Left ventricle myocardium superior (tissue), 1 donor: ENCODE measurements at regions not wholly inside any gene's neighbourhood (a gene's known extent, or its start where the extent isn't known, plus 50 kb on each side); places are given as distances from the start of the nearest gene placed in this dataset.

ENCODE experiments used
- ATAC-seq: fragments of 200-7000 bp; cut with Tn5 transposase; one replicate; pipeline ENCODE4 v1.9.1; 2020; ENCODE audit warnings: mild to moderate bottlenecking, moderate library complexity
- DNase-seq: peaks from one replicate; pipeline ENCODE4 v3.0.0-alpha.2; 2020
- intact Hi-C: fragments of 100-400 bp; cut with micrococcal nuclease; formaldehyde crosslinking; loops from one replicate; pipeline ENCODE4 v1.11.0; 2022
- donor health status: DM: no; HTN: yes; CAD: no; lungs with severe emphysema.

GRCh38 chr2:51448911-51449310 is 417.0 kb upstream of the NRXN1 start:
- intact Hi-C loops = no loop called here
- ATAC-seq (no peak), DNase-seq (no peak)

- DNase-seq = no peak
- intact Hi-C loops = no loop called here
- no peak for ATAC-seq
These were observed 409.9 kb upstream of the NRXN1 start for GRCh38 chr2:51441786-51442185.

- DNase-seq (no peak), ATAC-seq (no peak)
- intact Hi-C loops = no loop called here
These were observed 392.5 kb upstream of the NRXN1 start for GRCh38 chr2:51424418-51424817.

GRCh38 chr2:51420511-51420910 is 388.6 kb upstream of the NRXN1 start:
- DNase-seq (no peak), ATAC-seq (no peak)
- intact Hi-C loops = no loop called here

GRCh38 chr2:51413726-51414125 is 381.8 kb upstream of the NRXN1 start:
- intact Hi-C loops = no loop called here
- ATAC-seq = no peak

GRCh38 chr2:51410331-51410730 is 378.4 kb upstream of the NRXN1 start:
- DNase-seq = no peak
- no peak for ATAC-seq
- intact Hi-C loops = no loop called here

More at GRCh38 chr2:51413726-51414125, 381.8 kb upstream of the NRXN1 start:
- no peak for DNase-seq

GRCh38 chr2:51409920-51410319 is 378.0 kb upstream of the NRXN1 start:
- DNase-seq (no peak), ATAC-seq (no peak)
- intact Hi-C loops = no loop called here

GRCh38 chr2:51404226-51404625 is 372.3 kb upstream of the NRXN1 start:
- intact Hi-C loops = no loop called here
- ATAC-seq (no peak), DNase-seq (no peak)

- no peak for ATAC-seq
- intact Hi-C loops = no loop called here
These were observed 369.6 kb upstream of the NRXN1 start for GRCh38 chr2:51401546-51401945.

GRCh38 chr2:51387235-51387634 is 355.3 kb upstream of the NRXN1 start:
- intact Hi-C loops = no loop called here
- ATAC-seq (no peak), DNase-seq (no peak)

More at GRCh38 chr2:51401546-51401945, 369.6 kb upstream of the NRXN1 start:
- no peak for DNase-seq

- ATAC-seq (no peak), DNase-seq (no peak)
- intact Hi-C loops = no loop called here
These were observed 348.1 kb upstream of the NRXN1 start for GRCh38 chr2:51379997-51380396.

- intact Hi-C loops = no loop called here
- ATAC-seq = no peak
- no peak for DNase-seq
These were observed 336.3 kb upstream of the NRXN1 start for GRCh38 chr2:51368250-51368649.

- intact Hi-C loops = no loop called here
- ATAC-seq (no peak), DNase-seq (no peak)
These were observed 318.2 kb upstream of the NRXN1 start for GRCh38 chr2:51350100-51350499.

GRCh38 chr2:51344886-51345285 is 313.0 kb upstream of the NRXN1 start:
- DNase-seq (no peak), ATAC-seq (no peak)
- intact Hi-C loops = no loop called here

- intact Hi-C loops = no loop called here
- DNase-seq = no peak
- no peak for ATAC-seq
These were observed 303.4 kb upstream of the NRXN1 start for GRCh38 chr2:51335087-51336058.

GRCh38 chr2:51329512-51329911 is 297.6 kb upstream of the NRXN1 start:
- no peak for DNase-seq
- intact Hi-C loops = no loop called here
- no peak for ATAC-seq

GRCh38 chr2:51324051-51324450 is 292.1 kb upstream of the NRXN1 start:
- intact Hi-C loops = no loop called here
- DNase-seq = no peak
- no peak for ATAC-seq

- no peak for ATAC-seq
- intact Hi-C loops = no loop called here
These were observed 290.7 kb upstream of the NRXN1 start for GRCh38 chr2:51322613-51323012.

GRCh38 chr2:51304311-51304710 is 272.4 kb upstream of the NRXN1 start:
- ATAC-seq (no peak), DNase-seq (no peak)
- intact Hi-C loops = no loop called here

More at GRCh38 chr2:51322613-51323012, 290.7 kb upstream of the NRXN1 start:
- DNase-seq = no peak

- intact Hi-C loops = no loop called here
- DNase-seq (no peak), ATAC-seq (no peak)
These were observed 269.4 kb upstream of the NRXN1 start for GRCh38 chr2:51301381-51301780.

- ATAC-seq = no peak
- intact Hi-C loops = no loop called here
- no peak for DNase-seq
These were observed 267.4 kb upstream of the NRXN1 start for GRCh38 chr2:51299370-51299769.
